PC-3 (cell line): ENCODE measurements at regions not wholly inside any gene's neighbourhood (a gene's known extent, or its start where the extent isn't known, plus 50 kb on each side); places are given as distances from the start of the nearest gene placed in this dataset.

ENCODE experiments used
- ATAC-seq: fragments of 200-7000 bp; cut with Tn5 transposase; 2 replicates; pipeline ENCODE4 v1.9.1; 2020; ENCODE audit warnings: mild to moderate bottlenecking, moderate library complexity
- BruUV-seq: library from RNA; stranded (reverse); fragments of 400-500 nt; replicated peaks from 2 replicates; lab custom pipeline; 2021; lab: Mats Ljungman, UMichigan
- CTCF ChIA-PET: fragments of 300-600 bp; sonication (Branson Sonifier 250); formaldehyde crosslinking; loops from one replicate; lab custom pipeline; 2022; ENCODE audit warnings: antibody characterized with exemption; lab: Charles Lee
- POLR2A ChIA-PET: fragments of 300-600 bp; sonication (Branson Sonifier 250); formaldehyde crosslinking; loops from one replicate; lab custom pipeline; 2022; ENCODE audit warnings: antibody characterized with exemption; ENCODE audit not compliant: unreplicated experiment; lab: Charles Lee
- DNase-seq: peaks from one replicate; pipeline ENCODE4 v3.0.0-alpha.2; 2015
- H2AFZ ChIP-seq: fragments of 300-600 bp; sonication (generic); 2 replicates; pipeline ENCODE4 v1.6.0; 2016; ENCODE audit warnings: antibody characterized with exemption, low read length
- H3F3A ChIP-seq: fragments of 300-600 bp; sonication (generic); one replicate; pipeline ENCODE4 v1.6.0; 2017; ENCODE audit warnings: antibody characterized with exemption, low read length, control low read depth, mild to moderate bottlenecking; ENCODE audit not compliant: unreplicated experiment
- H3K27ac ChIP-seq: fragments of 300-600 bp; sonication (generic); 2 replicates; pipeline ENCODE4 v1.5.1; 2016; ENCODE audit warnings: mild to moderate bottlenecking, low read length
- H3K27me3 ChIP-seq: fragments of 300-600 bp; sonication (generic); 2 replicates; pipeline ENCODE4 v1.6.1; 2016; ENCODE audit warnings: low read length, mixed read lengths
- H3K36me3 ChIP-seq: fragments of 300-600 bp; sonication (generic); 2 replicates; pipeline ENCODE4 v1.6.1; 2016; ENCODE audit warnings: low read depth, mixed run types, low read length, mixed read lengths
- H3K4me1 ChIP-seq: fragments of 300-600 bp; sonication (generic); 2 replicates; pipeline ENCODE4 v1.5.1; 2016; ENCODE audit warnings: low read length; ENCODE audit not compliant: insufficient read depth
- H3K4me2 ChIP-seq: fragments of 300-600 bp; sonication (generic); 2 replicates; pipeline ENCODE4 v1.6.0; 2016; ENCODE audit warnings: low read length
- H3K4me3 ChIP-seq: fragments of 300-600 bp; sonication (generic); 2 replicates; pipeline ENCODE4 v1.5.1; 2016; ENCODE audit warnings: mild to moderate bottlenecking, low read length, mixed read lengths
- H3K79me2 ChIP-seq: fragments of 300-600 bp; sonication (generic); 2 replicates; pipeline ENCODE4 v1.6.1; 2017; ENCODE audit warnings: low read length, mixed read lengths
- H3K9ac ChIP-seq: fragments of 300-600 bp; sonication (generic); 2 replicates; pipeline ENCODE4 v1.6.0; 2016; ENCODE audit warnings: mild to moderate bottlenecking, low read length
- H3K9me2 ChIP-seq: fragments of 300-600 bp; sonication (generic); replicated peaks from 2 replicates; pipeline ENCODE4 v1.6.1; 2016; ENCODE audit warnings: mixed run types, low read length, mixed read lengths
- H3K9me3 ChIP-seq: fragments of 300-600 bp; sonication (generic); 2 replicates; pipeline ENCODE4 v1.6.1; 2016; ENCODE audit warnings: low read length, mixed read lengths
- H4K20me1 ChIP-seq: fragments of 300-600 bp; sonication (generic); 2 replicates; pipeline ENCODE4 v1.6.1; 2016; ENCODE audit warnings: low read length, mixed read lengths
- CTCF ChIP-seq: fragments of 300-600 bp; sonication (generic); conservative IDR thresholded peaks from 2 replicates; pipeline ENCODE4 v1.5.1; 2017; ENCODE audit warnings: antibody characterized with exemption, low read depth, mild to moderate bottlenecking, low read length
- EZH2 ChIP-seq: fragments of 300-600 bp; sonication (generic); IDR thresholded peaks from one replicate; pipeline ENCODE4 v1.6.1; 2017; ENCODE audit warnings: antibody characterized with exemption, mild to moderate bottlenecking, low read length; ENCODE audit not compliant: unreplicated experiment
- EZH2phosphoT487 ChIP-seq: fragments of 300-600 bp; sonication (generic); IDR thresholded peaks from 2 replicates; pipeline ENCODE4 v1.6.1; 2018; ENCODE audit warnings: mild to moderate bottlenecking, antibody characterized with exemption, low read length, borderline replicate concordance
- intact Hi-C: fragments of 100-400 bp; cut with micrococcal nuclease; formaldehyde crosslinking; loops from 2 replicates; pipeline ENCODE4 v1.9.0; 2023

GRCh38 chr12:111296906-111297463, 71.9 kb downstream of the PHETA1 start:
- no peak overlapping the region for H2AFZ ChIP-seq
- intact Hi-C loops = no loop called here
- no peak overlapping the region for H3K4me2 ChIP-seq
- no peak overlapping the region for H3K4me3 ChIP-seq
- no peaks in the 10 kb centered on the region for H4K20me1 ChIP-seq
- no peaks in the 10 kb centered on the region for H3K79me2 ChIP-seq
- TF ChIP-seq EZH2phosphoT487 (no peak), CTCF (no peak), EZH2 (no peak)
- H3K27me3 ChIP-seq = peaks cover 4% of the 10 kb centered on the region; the same call in 1 of the 2 replicates
- ChIA-PET CTCF (no interaction called here), POLR2A (no interaction called here)
- no peaks in the 10 kb centered on the region for H3K9me2 ChIP-seq
- H3K9me3 ChIP-seq = no peaks in the 10 kb centered on the region
- H3K27ac ChIP-seq = no peak overlapping the region
- DNase-seq (no peak), ATAC-seq (no peak)
- no peaks in the 10 kb centered on the region for H3K36me3 ChIP-seq
- no peaks in the 10 kb centered on the region for H3K4me1 ChIP-seq
- no TSS peak for BruUV-seq
- no peaks in the 10 kb centered on the region for H3F3A ChIP-seq
- no peak overlapping the region for H3K9ac ChIP-seq

- CTCF ChIA-PET = no interaction called here
- intact Hi-C loops = no loop called here
- TF ChIP-seq EZH2phosphoT487 (no peak), CTCF (no peak), EZH2 (no peak)
- POLR2A ChIA-PET = no interaction called here
- ATAC-seq (no peak), DNase-seq (no peak)
- Histone ChIP-seq H3F3A (no peaks in the 10 kb centered on the region), H3K4me1 (no peaks in the 10 kb centered on the region), H3K79me2 (no peaks in the 10 kb centered on the region), H4K20me1 (no peaks in the 10 kb centered on the region), H3K36me3 (no peaks in the 10 kb centered on the region), H2AFZ (no peak overlapping the region), H3K9me2 (no peaks in the 10 kb centered on the region), H3K27ac (no peak overlapping the region), H3K4me3 (no peak overlapping the region), H3K9me3 (no peaks in the 10 kb centered on the region), H3K4me2 (no peak overlapping the region), H3K27me3 (no peaks in the 10 kb centered on the region), H3K9ac (no peak overlapping the region)
- BruUV-seq = no TSS peak
Observed at GRCh38 chr12:111295176-111295575, 73.7 kb downstream of the PHETA1 start.

GRCh38 chr12:111293266-111294009, 75.5 kb downstream of the PHETA1 start:
- no peak for DNase-seq
- ChIA-PET CTCF (no interaction called here), POLR2A (no interaction called here)
- Histone ChIP-seq H3K4me2 (no peak overlapping the region), H3F3A (no peaks in the 10 kb centered on the region), H3K9me3 (no peaks in the 10 kb centered on the region), H3K9ac (no peak overlapping the region), H2AFZ (no peak overlapping the region), H3K79me2 (no peaks in the 10 kb centered on the region), H3K27me3 (no peaks in the 10 kb centered on the region), H4K20me1 (no peaks in the 10 kb centered on the region), H3K9me2 (no peaks in the 10 kb centered on the region), H3K27ac (no peak overlapping the region), H3K36me3 (no peaks in the 10 kb centered on the region), H3K4me1 (no peaks in the 10 kb centered on the region), H3K4me3 (no peak overlapping the region)
- no TSS peak for BruUV-seq
- no peak for TF ChIP-seq EZH2phosphoT487
- no peak for TF ChIP-seq EZH2
- TF ChIP-seq CTCF = no peak
- ATAC-seq = no peak
- intact Hi-C loops = no loop called here
